H1 (cell line): ENCODE measurements at regions not wholly inside any gene's neighbourhood (a gene's known extent, or its start where the extent isn't known, plus 50 kb on each side); places are given as distances from the start of the nearest gene placed in this dataset.

Source experiments
- CTCF ChIA-PET: fragments of 300-600 bp; sonication (Branson Sonifier 250); formaldehyde crosslinking; loops from one replicate; lab custom pipeline; 2021; ENCODE audit not compliant: partially characterized antibody; lab: Charles Lee
- POLR2A ChIA-PET: fragments of 300-600 bp; sonication (Branson Sonifier 250); formaldehyde crosslinking; loops from one replicate; lab custom pipeline; 2021; ENCODE audit warnings: inconsistent platforms; ENCODE audit not compliant: partially characterized antibody; lab: Charles Lee
- DNase-seq, 2 experiments: peaks; one replicate each; pipeline versions ENCODE4 v3.0.0 to v3.0.0-alpha.2; 2010 to 2022; ENCODE audit warnings: low spot score in 2 of 2, low read depth in 1 of 2, mixed read lengths in 1 of 2
- FAIRE-seq: peaks from 2 replicates; lab custom pipeline; 2011; peaks lifted over from hg19 to GRCh38; lab: Jason Lieb, UNC
- H2AFZ ChIP-seq: 2 replicates; pipeline ENCODE4 v1.8.1; 2012; ENCODE audit warnings: low read length, inconsistent platforms
- H2AK5ac ChIP-seq: 2 replicates; pipeline ENCODE4 v1.6.1; 2013; ENCODE audit warnings: low read depth, low read length
- H2BK120ac ChIP-seq: replicated peaks from 2 replicates; pipeline ENCODE3; 2013; ENCODE audit warnings: low read depth, low read length, inconsistent platforms
- H2BK12ac ChIP-seq: 2 replicates; pipeline ENCODE4 v1.6.1; 2013; ENCODE audit warnings: low read depth, low read length
- H2BK15ac ChIP-seq: 2 replicates; pipeline ENCODE4 v1.6.1; 2013; ENCODE audit warnings: low read length
- H2BK20ac ChIP-seq: 2 replicates; pipeline ENCODE4 v1.6.1; 2013; ENCODE audit warnings: low read length
- H2BK5ac ChIP-seq: 2 replicates; pipeline ENCODE4 v1.6.1; 2013; ENCODE audit warnings: low read depth, low read length
- H3K14ac ChIP-seq: 2 replicates; pipeline ENCODE4 v1.6.1; 2013; ENCODE audit warnings: inconsistent platforms; ENCODE audit not compliant: insufficient read length
- H3K18ac ChIP-seq: 2 replicates; pipeline ENCODE4 v1.6.1; 2013; ENCODE audit warnings: low read length; ENCODE audit errors: extremely low read depth
- H3K23ac ChIP-seq: 2 replicates; pipeline ENCODE4 v1.6.1; 2013; ENCODE audit warnings: inconsistent platforms; ENCODE audit not compliant: insufficient read length
- H3K23me2 ChIP-seq: 2 replicates; pipeline ENCODE4 v1.6.1; 2013; ENCODE audit warnings: low read depth, low read length
- H3K27ac ChIP-seq: 2 replicates; pipeline ENCODE4 v1.6.1; 2011; ENCODE audit warnings: low read depth, low read length, inconsistent platforms
- H3K27me3 ChIP-seq, 4 experiments: replicated peaks in 1 of 4; 1 replicate in 1 of 4; 2 replicates in 3 of 4; pipeline versions ENCODE4 v1.6.1 to v1.8.1; 2011 to 2013; ENCODE audit warnings: low read length in 3 of 4, mild to moderate bottlenecking in 3 of 4, inconsistent platforms in 2 of 4, mixed read lengths in 2 of 4, moderate library complexity in 1 of 4; ENCODE audit not compliant: control insufficient read depth in 3 of 4, insufficient read depth in 3 of 4; ENCODE audit errors: extremely low read depth in 1 of 4
- H3K36me3 ChIP-seq, 4 experiments: 2 replicates each; pipeline versions ENCODE4 v1.6.1 to v1.8.1; 2011 to 2013; ENCODE audit warnings: mild to moderate bottlenecking in 4 of 4, low read length in 3 of 4, moderate library complexity in 2 of 4, control low read depth in 1 of 4, inconsistent platforms in 1 of 4; ENCODE audit not compliant: insufficient read depth in 4 of 4, control insufficient read depth in 2 of 4
- H3K4ac ChIP-seq: replicated peaks from 2 replicates; pipeline ENCODE3; 2013; ENCODE audit warnings: low read length, low read depth, mixed read lengths, inconsistent platforms; ENCODE audit not compliant: insufficient read length
- H3K4me1 ChIP-seq, 4 experiments: replicated peaks in 1 of 4; 1 replicate in 1 of 4; 2 replicates in 3 of 4; pipeline versions ENCODE4 v1.6.1 to v1.8.1; 2011 to 2013; ENCODE audit warnings: low read length in 3 of 4, inconsistent platforms in 2 of 4, mixed read lengths in 1 of 4; ENCODE audit not compliant: insufficient read depth in 4 of 4, control insufficient read depth in 3 of 4
- H3K4me2 ChIP-seq, 2 experiments: 2 replicates each; pipeline versions ENCODE4 v1.6.1 to v1.8.1; 2011 to 2013; ENCODE audit warnings: low read depth in 2 of 2, low read length in 2 of 2, control low read depth in 1 of 2, inconsistent platforms in 1 of 2, mild to moderate bottlenecking in 1 of 2; ENCODE audit not compliant: insufficient read depth in 1 of 2
- H3K4me3 ChIP-seq, 4 experiments: fragments of 200-600, 300-600 bp in 1 of 4; sonication (generic), shearing (Covaris generic), sonication (Bioruptor Twin) in 1 of 4; 2 replicates each; pipeline versions ENCODE4 v1.5.1 to v1.8.1; 2011 to 2016; ENCODE audit warnings: low read length in 4 of 4, low read depth in 3 of 4, control low read depth in 2 of 4, inconsistent platforms in 2 of 4, mild to moderate bottlenecking in 2 of 4, mixed read lengths in 1 of 4, moderate library complexity in 1 of 4; ENCODE audit not compliant: insufficient read depth in 2 of 4; ENCODE audit errors: extremely low read depth in 1 of 4
- H3K56ac ChIP-seq: replicated peaks from 2 replicates; pipeline ENCODE3; 2013; ENCODE audit warnings: low read depth, mild to moderate bottlenecking, mixed read lengths, low read length, inconsistent platforms; ENCODE audit not compliant: insufficient read length
- H3K79me1 ChIP-seq: 2 replicates; pipeline ENCODE4 v1.6.1; 2013; ENCODE audit warnings: low read depth, low read length, control low read depth
- H3K79me2 ChIP-seq, 2 experiments: 2 replicates each; pipeline versions ENCODE4 v1.6.1 to v1.8.1; 2012 to 2013; ENCODE audit warnings: low read length in 2 of 2, mild to moderate bottlenecking in 2 of 2, inconsistent platforms in 1 of 2; ENCODE audit not compliant: insufficient read depth in 2 of 2, control insufficient read depth in 1 of 2
- H3K9ac ChIP-seq, 4 experiments: replicated peaks in 1 of 4; 1 replicate in 1 of 4; 2 replicates in 3 of 4; pipeline versions ENCODE4 v1.6.1 to v1.8.1; 2011 to 2013; ENCODE audit warnings: low read depth in 3 of 4, low read length in 3 of 4, control low read depth in 2 of 4, mild to moderate bottlenecking in 2 of 4, moderate library complexity in 2 of 4, inconsistent platforms in 1 of 4; ENCODE audit errors: extremely low read depth in 1 of 4
- H3K9me3 ChIP-seq, 2 experiments: 2 replicates each; pipeline versions ENCODE4 v1.6.1 to v1.8.1; 2012 to 2013; ENCODE audit warnings: mild to moderate bottlenecking in 2 of 2, moderate library complexity in 2 of 2, control low read depth in 1 of 2, inconsistent platforms in 1 of 2, low read depth in 1 of 2, low read length in 1 of 2, mixed read lengths in 1 of 2; ENCODE audit not compliant: insufficient read depth in 2 of 2
- H4K20me1 ChIP-seq, 2 experiments: replicated peaks in 1 of 2; 2 replicates each; pipeline versions ENCODE3 to v1.8.1; 2011 to 2013; ENCODE audit warnings: inconsistent platforms in 2 of 2, low read length in 2 of 2, mild to moderate bottlenecking in 1 of 2; ENCODE audit not compliant: insufficient read depth in 2 of 2, control insufficient read depth in 1 of 2
- H4K5ac ChIP-seq: 2 replicates; pipeline ENCODE4 v1.6.1; 2013; ENCODE audit warnings: low read length, low read depth, mixed read lengths, inconsistent platforms; ENCODE audit not compliant: insufficient read length
- H4K8ac ChIP-seq: 2 replicates; pipeline ENCODE4 v1.8.0; 2013; ENCODE audit warnings: mild to moderate bottlenecking, moderate library complexity, low read length, inconsistent platforms; ENCODE audit not compliant: insufficient read depth; ENCODE audit errors: extremely low read depth
- H4K91ac ChIP-seq: replicated peaks from 2 replicates; pipeline ENCODE3; 2013; ENCODE audit warnings: low read length, mixed read lengths, inconsistent platforms; ENCODE audit not compliant: insufficient read length
- ATF3 ChIP-seq: IDR thresholded peaks from 2 replicates; pipeline ENCODE4 v1.6.1; 2011; ENCODE audit warnings: low read depth, mild to moderate bottlenecking, low read length; ENCODE audit not compliant: insufficient read depth
- BRCA1 ChIP-seq: IDR thresholded peaks from 2 replicates; pipeline ENCODE4 v1.6.1; 2012; ENCODE audit warnings: low read depth, low read length, improper control_type of control experiment
- CHD2 ChIP-seq: IDR thresholded peaks from 2 replicates; pipeline ENCODE4 v1.6.1; 2012; ENCODE audit warnings: low read length, improper control_type of control experiment
- CREB1 ChIP-seq: IDR thresholded peaks from 2 replicates; pipeline ENCODE4 v1.6.1; 2012; ENCODE audit warnings: inconsistent platforms
- FOSL1 ChIP-seq: IDR thresholded peaks from 2 replicates; pipeline ENCODE4 v1.6.1; 2011; ENCODE audit warnings: mild to moderate bottlenecking, low read depth, low read length, moderate library complexity; ENCODE audit not compliant: insufficient read depth
- HDAC6 ChIP-seq: IDR thresholded peaks from one replicate; pipeline ENCODE4 v1.7.1; 2012; ENCODE audit warnings: low read depth, mild to moderate bottlenecking, inconsistent platforms, low read length, moderate library complexity
- KDM5A ChIP-seq: fragments of 200-600 bp; IDR thresholded peaks from 2 replicates; pipeline ENCODE4 v1.7.1; 2012; ENCODE audit warnings: mild to moderate bottlenecking, low read length, inconsistent platforms, mixed read lengths
- POLR2A ChIP-seq, 2 experiments: IDR thresholded peaks; 1 replicate in 1 of 2; 2 replicates in 1 of 2; pipeline ENCODE4 v1.6.1; 2011; ENCODE audit warnings: low read depth in 2 of 2, low read length in 2 of 2, mild to moderate bottlenecking in 2 of 2; ENCODE audit errors: control extremely low read depth in 1 of 2
- SAP30 ChIP-seq: fragments of 300-600 bp; sonication (generic); IDR thresholded peaks from 2 replicates; pipeline ENCODE4 v1.7.1; 2012; ENCODE audit warnings: low read length, moderate library complexity, mild to moderate bottlenecking, inconsistent platforms; ENCODE audit not compliant: insufficient read depth, insufficient replicate concordance
- TBP ChIP-seq: IDR thresholded peaks from 2 replicates; pipeline ENCODE4 v1.6.1; 2011; ENCODE audit warnings: low read depth, low read length, improper control_type of control experiment
- YY1 ChIP-seq: IDR thresholded peaks from 2 replicates; pipeline ENCODE4 v1.6.1; 2011; ENCODE audit warnings: low read depth, mild to moderate bottlenecking, low read length
- WGBS, 2 experiments: shearing (Covaris generic) in 1 of 2; methylation state at CpG; one replicate each; pipeline versions ENCODE4 v1.1.6 to v1.1.7; 2013 to 2015; ENCODE audit warnings: low lambda C conversion rate in 2 of 2, mixed read lengths in 2 of 2, inconsistent platforms in 1 of 2, low coverage in 1 of 2, missing lambda C conversion rate in 1 of 2; ENCODE audit not compliant: insufficient replicate concordance in 2 of 2, insufficient coverage in 1 of 2, insufficient read length in 1 of 2; ENCODE audit errors: extremely low coverage in 1 of 2, missing lambda C conversion rate in 1 of 2; 5-methylcytosine and 5-hydroxymethylcytosine counted together

- Histone ChIP-seq H3K9me3 (no peaks in the 10 kb centered on the region), H2BK15ac (no peak overlapping the region), H3K23ac (no peak overlapping the region), H3K79me1 (no peaks in the 10 kb centered on the region), H3K4ac (no peak overlapping the region), H4K8ac (no peak overlapping the region), H4K5ac (no peak overlapping the region), H3K4me1 (peaks cover 0 to 13% (median 6%) of the 10 kb centered on the region in 4 experiments; a peak in 6 of 7 replicates), H3K27me3 (no peaks in the 10 kb centered on the region; a peak in 2 of 7 replicates), H3K14ac (no peak overlapping the region), H4K20me1 (no peaks in the 10 kb centered on the region), H3K18ac (no peak overlapping the region), H2AK5ac (no peak overlapping the region), H3K56ac (no peak overlapping the region), H3K4me3 (no peak overlapping the region), H3K23me2 (peaks cover 5% of the 10 kb centered on the region), H3K4me2 (no peak overlapping the region), H3K9ac (no peak overlapping the region), H2BK12ac (no peak overlapping the region), H4K91ac (no peak overlapping the region), H3K79me2 (no peaks in the 10 kb centered on the region), H2BK120ac (no peak overlapping the region), H3K36me3 (no peaks in the 10 kb centered on the region), H3K27ac (no peak overlapping the region), H2AFZ (no peak overlapping the region), H2BK5ac (no peak overlapping the region), H2BK20ac (no peak overlapping the region)
- TF ChIP-seq HDAC6 (no peak), KDM5A (no peak), CHD2 (no peak), CREB1 (no peak), BRCA1 (no peak), YY1 (no peak), TBP (no peak), POLR2A (IDR thresholded peaks at IDR 0.05; ENCODE audit: control extremely low read depth in 1 of 2, low read depth in 2 of 2, low read length in 2 of 2) (no peak), FOSL1 (no peak), ATF3 (no peak), SAP30 (no peak)
- WGBS, 2 experiments = 88% methylated on average over 3 of the region's 3 CpGs; no CpG with 5 or more reads in 1 of the 2 experiments
- ChIA-PET CTCF (interaction anchor here (1.0 to 2.0 kb wide), 3 partner anchors 14 to 56 kb away, joined by 3 to 6 read pairs (median 4); no protein-coding TSS in a partner anchor), POLR2A (no interaction called here)
- DNase-seq = no peak
- FAIRE-seq = no peak
Observed at GRCh38 chr3:186411994-186412393, 50.0 kb upstream of the DGKG start.
